ENCODE measurements at regions not wholly inside any gene's neighbourhood (a gene's known extent, or its start where the extent isn't known, plus 50 kb on each side); places are given as distances from the start of the nearest gene placed in this dataset.

- TF ChIP-seq CTCF (IDR thresholded peaks at IDR 0.05; ENCODE audit: low read length) (no peak), EZH2phosphoT487 (IDR thresholded peaks at IDR 0.05; ENCODE audit: low read length) (no peak), EZH2 (optimal IDR thresholded peaks at IDR 0.05; ENCODE audit: low read depth, low read length) (no peak)
- Histone ChIP-seq H3K27me3 (replicated peaks; ENCODE audit: insufficient read depth, low read length) (no peaks in the 10 kb centered on the region), H2AFZ (ENCODE audit: low read length) (no peak overlapping the region), H3K79me2 (ENCODE audit: low read length) (no peaks in the 10 kb centered on the region), H3K36me3 (replicated peaks; ENCODE audit: insufficient read depth, low read length) (no peaks in the 10 kb centered on the region), H3K4me1 (ENCODE audit: low read length) (no peaks in the 10 kb centered on the region), H3K4me2 (ENCODE audit: low read depth, low read length) (no peak overlapping the region), H3F3A (ENCODE audit: insufficient read depth, low read length) (no peaks in the 10 kb centered on the region), H3K9me3 (replicated peaks; ENCODE audit: insufficient read depth, low read length) (no peaks in the 10 kb centered on the region), H4K20me1 (ENCODE audit: insufficient read depth, low read length) (no peaks in the 10 kb centered on the region), H3K9ac (ENCODE audit: low read length) (no peak overlapping the region), H3K27ac (ENCODE audit: low read length) (no peak overlapping the region), H3K4me3 (ENCODE audit: low read length) (no peak overlapping the region), H3K9me2 (replicated peaks; ENCODE audit: insufficient read depth, low read length) (no peaks in the 10 kb centered on the region)
- no peak for DNase-seq
Measured at GRCh38 chr3:28138043-28138610, 103.3 kb upstream of the CMC1 start.

DNA sequence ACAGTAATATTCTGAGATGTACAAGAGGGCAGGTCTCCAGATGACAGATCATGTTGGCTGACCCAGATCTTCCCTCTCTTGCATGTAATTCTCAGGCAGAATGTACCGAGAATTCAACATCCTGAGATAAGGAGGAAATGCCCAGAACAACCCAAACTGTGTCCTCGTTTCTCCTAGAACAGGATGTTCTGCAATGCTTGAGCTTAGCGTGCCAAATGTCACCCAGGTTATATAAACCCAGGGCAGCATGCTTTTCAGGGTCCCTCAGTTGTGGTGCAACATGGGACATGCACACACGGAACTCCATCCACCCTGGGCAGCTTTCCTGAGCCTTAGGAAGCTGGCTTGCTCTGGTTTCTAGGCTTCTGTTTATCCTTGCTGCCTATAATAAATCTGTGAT lies 102.1 kb upstream of the CMC1 start:
- H3K4me1 ChIP-seq (ENCODE audit: low read length), result no peaks in the 10 kb centered on the region
- no peaks in the 10 kb centered on the region for H3K9me2 ChIP-seq (replicated peaks; ENCODE audit: insufficient read depth, low read length)
- H3K9ac ChIP-seq (ENCODE audit: low read length), result no peak overlapping the region
- no peak overlapping the region for H3K27ac ChIP-seq (ENCODE audit: low read length)
- no peak overlapping the region for H3K4me3 ChIP-seq (ENCODE audit: low read length)
- DNase-seq, result no peak
- no peaks in the 10 kb centered on the region for H4K20me1 ChIP-seq (ENCODE audit: insufficient read depth, low read length)
- TF ChIP-seq EZH2 (optimal IDR thresholded peaks at IDR 0.05; ENCODE audit: low read depth, low read length) (no peak), CTCF (IDR thresholded peaks at IDR 0.05; ENCODE audit: low read length) (no peak), EZH2phosphoT487 (IDR thresholded peaks at IDR 0.05; ENCODE audit: low read length) (no peak)
- H3K9me3 ChIP-seq (replicated peaks; ENCODE audit: insufficient read depth, low read length), result no peaks in the 10 kb centered on the region
- H2AFZ ChIP-seq (ENCODE audit: low read length), result no peak overlapping the region
- H3K79me2 ChIP-seq (ENCODE audit: low read length), result no peaks in the 10 kb centered on the region
- H3K4me2 ChIP-seq (ENCODE audit: low read depth, low read length), result no peak overlapping the region
- no peaks in the 10 kb centered on the region for H3K36me3 ChIP-seq (replicated peaks; ENCODE audit: insufficient read depth, low read length)
- no peaks in the 10 kb centered on the region for H3F3A ChIP-seq (ENCODE audit: insufficient read depth, low read length)
- no peaks in the 10 kb centered on the region for H3K27me3 ChIP-seq (replicated peaks; ENCODE audit: insufficient read depth, low read length)

DNA sequence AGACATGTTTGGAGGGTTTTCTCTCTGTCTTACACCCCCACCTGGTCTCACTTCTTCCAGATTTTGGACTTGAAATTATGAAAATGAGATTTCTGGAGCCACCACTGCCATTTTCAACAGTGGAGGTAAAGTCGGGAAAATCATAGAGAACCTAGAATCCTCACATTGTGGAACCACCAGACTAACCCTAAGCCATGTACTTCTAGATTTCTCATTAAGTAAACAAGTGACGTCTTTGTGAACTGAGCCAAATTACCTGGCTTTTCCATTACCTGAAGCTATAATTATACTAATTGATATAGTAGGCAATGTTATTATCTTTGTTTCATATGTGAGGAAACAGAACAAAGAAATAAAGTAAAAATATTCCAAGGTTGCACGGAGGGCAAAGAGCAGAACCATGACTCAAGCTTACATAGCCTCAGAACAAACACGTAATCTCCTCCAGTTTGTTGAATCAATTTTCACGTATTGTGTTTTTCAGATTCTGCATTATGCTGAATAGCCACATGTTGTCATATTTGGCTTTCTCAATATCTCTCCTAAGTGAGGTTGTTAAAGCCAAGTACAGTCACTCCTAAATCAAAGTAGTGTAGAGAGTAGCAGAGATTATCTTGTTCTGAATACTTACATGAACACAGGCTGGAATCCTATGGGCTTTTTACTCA lies 101.3 kb upstream of the CMC1 start:
- DNase-seq, result no peak
- Histone ChIP-seq H3K79me2 (ENCODE audit: low read length) (no peaks in the 10 kb centered on the region), H3K4me3 (ENCODE audit: low read length) (no peak overlapping the region), H3K36me3 (replicated peaks; ENCODE audit: insufficient read depth, low read length) (no peaks in the 10 kb centered on the region), H3F3A (ENCODE audit: insufficient read depth, low read length) (no peaks in the 10 kb centered on the region), H4K20me1 (ENCODE audit: insufficient read depth, low read length) (no peaks in the 10 kb centered on the region), H3K9me3 (replicated peaks; ENCODE audit: insufficient read depth, low read length) (no peaks in the 10 kb centered on the region), H3K27me3 (replicated peaks; ENCODE audit: insufficient read depth, low read length) (no peaks in the 10 kb centered on the region), H3K9me2 (replicated peaks; ENCODE audit: insufficient read depth, low read length) (no peaks in the 10 kb centered on the region), H3K27ac (ENCODE audit: low read length) (no peak overlapping the region), H3K9ac (ENCODE audit: low read length) (no peak overlapping the region), H3K4me1 (ENCODE audit: low read length) (no peaks in the 10 kb centered on the region), H3K4me2 (ENCODE audit: low read depth, low read length) (no peak overlapping the region), H2AFZ (ENCODE audit: low read length) (no peak overlapping the region)
- no peak for TF ChIP-seq EZH2 (optimal IDR thresholded peaks at IDR 0.05; ENCODE audit: low read depth, low read length)
- TF ChIP-seq EZH2phosphoT487 (IDR thresholded peaks at IDR 0.05; ENCODE audit: low read length), result no peak
- no peak for TF ChIP-seq CTCF (IDR thresholded peaks at IDR 0.05; ENCODE audit: low read length)
